H1 (cell line): ENCODE measurements at regions not wholly inside any gene's neighbourhood (a gene's known extent, or its start where the extent isn't known, plus 50 kb on each side); places are given as distances from the start of the nearest gene placed in this dataset.

Experiments used
- CTCF ChIA-PET: fragments of 300-600 bp; sonication (Branson Sonifier 250); formaldehyde crosslinking; loops from one replicate; lab custom pipeline; 2021; ENCODE audit not compliant: partially characterized antibody; lab: Charles Lee
- POLR2A ChIA-PET: fragments of 300-600 bp; sonication (Branson Sonifier 250); formaldehyde crosslinking; loops from one replicate; lab custom pipeline; 2021; ENCODE audit warnings: inconsistent platforms; ENCODE audit not compliant: partially characterized antibody; lab: Charles Lee
- DNase-seq, 2 experiments: peaks; one replicate each; pipeline versions ENCODE4 v3.0.0 to v3.0.0-alpha.2; 2010 to 2022; ENCODE audit warnings: low spot score in 2 of 2, low read depth in 1 of 2, mixed read lengths in 1 of 2
- FAIRE-seq: peaks from 2 replicates; lab custom pipeline; 2011; peaks lifted over from hg19 to GRCh38; lab: Jason Lieb, UNC
- H2AFZ ChIP-seq: 2 replicates; pipeline ENCODE4 v1.8.1; 2012; ENCODE audit warnings: low read length, inconsistent platforms
- H2AK5ac ChIP-seq: 2 replicates; pipeline ENCODE4 v1.6.1; 2013; ENCODE audit warnings: low read depth, low read length
- H2BK120ac ChIP-seq: replicated peaks from 2 replicates; pipeline ENCODE3; 2013; ENCODE audit warnings: low read depth, low read length, inconsistent platforms
- H2BK12ac ChIP-seq: 2 replicates; pipeline ENCODE4 v1.6.1; 2013; ENCODE audit warnings: low read depth, low read length
- H2BK15ac ChIP-seq: 2 replicates; pipeline ENCODE4 v1.6.1; 2013; ENCODE audit warnings: low read length
- H2BK20ac ChIP-seq: 2 replicates; pipeline ENCODE4 v1.6.1; 2013; ENCODE audit warnings: low read length
- H2BK5ac ChIP-seq: 2 replicates; pipeline ENCODE4 v1.6.1; 2013; ENCODE audit warnings: low read depth, low read length
- H3K14ac ChIP-seq: 2 replicates; pipeline ENCODE4 v1.6.1; 2013; ENCODE audit warnings: inconsistent platforms; ENCODE audit not compliant: insufficient read length
- H3K18ac ChIP-seq: 2 replicates; pipeline ENCODE4 v1.6.1; 2013; ENCODE audit warnings: low read length; ENCODE audit errors: extremely low read depth
- H3K23ac ChIP-seq: 2 replicates; pipeline ENCODE4 v1.6.1; 2013; ENCODE audit warnings: inconsistent platforms; ENCODE audit not compliant: insufficient read length
- H3K23me2 ChIP-seq: 2 replicates; pipeline ENCODE4 v1.6.1; 2013; ENCODE audit warnings: low read depth, low read length
- H3K27ac ChIP-seq: 2 replicates; pipeline ENCODE4 v1.6.1; 2011; ENCODE audit warnings: low read depth, low read length, inconsistent platforms
- H3K27me3 ChIP-seq, 4 experiments: replicated peaks in 1 of 4; 1 replicate in 1 of 4; 2 replicates in 3 of 4; pipeline versions ENCODE4 v1.6.1 to v1.8.1; 2011 to 2013; ENCODE audit warnings: low read length in 3 of 4, mild to moderate bottlenecking in 3 of 4, inconsistent platforms in 2 of 4, mixed read lengths in 2 of 4, moderate library complexity in 1 of 4; ENCODE audit not compliant: control insufficient read depth in 3 of 4, insufficient read depth in 3 of 4; ENCODE audit errors: extremely low read depth in 1 of 4
- H3K36me3 ChIP-seq, 4 experiments: 2 replicates each; pipeline versions ENCODE4 v1.6.1 to v1.8.1; 2011 to 2013; ENCODE audit warnings: mild to moderate bottlenecking in 4 of 4, low read length in 3 of 4, moderate library complexity in 2 of 4, control low read depth in 1 of 4, inconsistent platforms in 1 of 4; ENCODE audit not compliant: insufficient read depth in 4 of 4, control insufficient read depth in 2 of 4
- H3K4ac ChIP-seq: replicated peaks from 2 replicates; pipeline ENCODE3; 2013; ENCODE audit warnings: low read length, low read depth, mixed read lengths, inconsistent platforms; ENCODE audit not compliant: insufficient read length
- H3K4me1 ChIP-seq, 4 experiments: replicated peaks in 1 of 4; 1 replicate in 1 of 4; 2 replicates in 3 of 4; pipeline versions ENCODE4 v1.6.1 to v1.8.1; 2011 to 2013; ENCODE audit warnings: low read length in 3 of 4, inconsistent platforms in 2 of 4, mixed read lengths in 1 of 4; ENCODE audit not compliant: insufficient read depth in 4 of 4, control insufficient read depth in 3 of 4
- H3K4me2 ChIP-seq, 2 experiments: 2 replicates each; pipeline versions ENCODE4 v1.6.1 to v1.8.1; 2011 to 2013; ENCODE audit warnings: low read depth in 2 of 2, low read length in 2 of 2, control low read depth in 1 of 2, inconsistent platforms in 1 of 2, mild to moderate bottlenecking in 1 of 2; ENCODE audit not compliant: insufficient read depth in 1 of 2
- H3K4me3 ChIP-seq, 4 experiments: fragments of 200-600, 300-600 bp in 1 of 4; sonication (generic), shearing (Covaris generic), sonication (Bioruptor Twin) in 1 of 4; 2 replicates each; pipeline versions ENCODE4 v1.5.1 to v1.8.1; 2011 to 2016; ENCODE audit warnings: low read length in 4 of 4, low read depth in 3 of 4, control low read depth in 2 of 4, inconsistent platforms in 2 of 4, mild to moderate bottlenecking in 2 of 4, mixed read lengths in 1 of 4, moderate library complexity in 1 of 4; ENCODE audit not compliant: insufficient read depth in 2 of 4; ENCODE audit errors: extremely low read depth in 1 of 4
- H3K56ac ChIP-seq: replicated peaks from 2 replicates; pipeline ENCODE3; 2013; ENCODE audit warnings: low read depth, mild to moderate bottlenecking, mixed read lengths, low read length, inconsistent platforms; ENCODE audit not compliant: insufficient read length
- H3K79me1 ChIP-seq: 2 replicates; pipeline ENCODE4 v1.6.1; 2013; ENCODE audit warnings: low read depth, low read length, control low read depth
- H3K79me2 ChIP-seq, 2 experiments: 2 replicates each; pipeline versions ENCODE4 v1.6.1 to v1.8.1; 2012 to 2013; ENCODE audit warnings: low read length in 2 of 2, mild to moderate bottlenecking in 2 of 2, inconsistent platforms in 1 of 2; ENCODE audit not compliant: insufficient read depth in 2 of 2, control insufficient read depth in 1 of 2
- H3K9ac ChIP-seq, 4 experiments: replicated peaks in 1 of 4; 1 replicate in 1 of 4; 2 replicates in 3 of 4; pipeline versions ENCODE4 v1.6.1 to v1.8.1; 2011 to 2013; ENCODE audit warnings: low read depth in 3 of 4, low read length in 3 of 4, control low read depth in 2 of 4, mild to moderate bottlenecking in 2 of 4, moderate library complexity in 2 of 4, inconsistent platforms in 1 of 4; ENCODE audit errors: extremely low read depth in 1 of 4
- H3K9me3 ChIP-seq, 2 experiments: 2 replicates each; pipeline versions ENCODE4 v1.6.1 to v1.8.1; 2012 to 2013; ENCODE audit warnings: mild to moderate bottlenecking in 2 of 2, moderate library complexity in 2 of 2, control low read depth in 1 of 2, inconsistent platforms in 1 of 2, low read depth in 1 of 2, low read length in 1 of 2, mixed read lengths in 1 of 2; ENCODE audit not compliant: insufficient read depth in 2 of 2
- H4K20me1 ChIP-seq, 2 experiments: replicated peaks in 1 of 2; 2 replicates each; pipeline versions ENCODE3 to v1.8.1; 2011 to 2013; ENCODE audit warnings: inconsistent platforms in 2 of 2, low read length in 2 of 2, mild to moderate bottlenecking in 1 of 2; ENCODE audit not compliant: insufficient read depth in 2 of 2, control insufficient read depth in 1 of 2
- H4K5ac ChIP-seq: 2 replicates; pipeline ENCODE4 v1.6.1; 2013; ENCODE audit warnings: low read length, low read depth, mixed read lengths, inconsistent platforms; ENCODE audit not compliant: insufficient read length
- H4K8ac ChIP-seq: 2 replicates; pipeline ENCODE4 v1.8.0; 2013; ENCODE audit warnings: mild to moderate bottlenecking, moderate library complexity, low read length, inconsistent platforms; ENCODE audit not compliant: insufficient read depth; ENCODE audit errors: extremely low read depth
- H4K91ac ChIP-seq: replicated peaks from 2 replicates; pipeline ENCODE3; 2013; ENCODE audit warnings: low read length, mixed read lengths, inconsistent platforms; ENCODE audit not compliant: insufficient read length
- FOSL1 ChIP-seq: IDR thresholded peaks from 2 replicates; pipeline ENCODE4 v1.6.1; 2011; ENCODE audit warnings: mild to moderate bottlenecking, low read depth, low read length, moderate library complexity; ENCODE audit not compliant: insufficient read depth
- GTF2F1 ChIP-seq: IDR thresholded peaks from 2 replicates; pipeline ENCODE4 v1.6.1; 2012; ENCODE audit warnings: low read depth, low read length, improper control_type of control experiment, borderline replicate concordance
- RBBP5 ChIP-seq: IDR thresholded peaks from 2 replicates; pipeline ENCODE4 v1.7.1; 2012; ENCODE audit warnings: low read depth, mild to moderate bottlenecking, inconsistent platforms, low read length, moderate library complexity, borderline replicate concordance
- SP1 ChIP-seq: IDR thresholded peaks from 2 replicates; pipeline ENCODE4 v1.6.1; 2011; ENCODE audit warnings: low read depth, low read length

- Histone ChIP-seq H3K27me3 (no peaks in the 10 kb centered on the region), H3K23ac (no peak overlapping the region), H4K8ac (no peak overlapping the region), H2BK15ac (no peak overlapping the region), H3K36me3 (no peaks in the 10 kb centered on the region), H3K9me3 (no peaks in the 10 kb centered on the region), H3K4me3 (no peak overlapping the region), H2BK12ac (no peak overlapping the region), H3K56ac (no peak overlapping the region), H3K9ac (no peak overlapping the region), H4K91ac (no peak overlapping the region), H2AK5ac (no peak overlapping the region), H3K79me2 (no peaks in the 10 kb centered on the region), H3K18ac (no peak overlapping the region), H4K5ac (no peak overlapping the region), H3K14ac (no peak overlapping the region), H2BK20ac (no peak overlapping the region), H3K4ac (no peak overlapping the region), H3K27ac (no peak overlapping the region), H3K79me1 (no peaks in the 10 kb centered on the region), H2BK120ac (no peak overlapping the region), H4K20me1 (no peaks in the 10 kb centered on the region), H3K4me1 (no peaks in the 10 kb centered on the region), H2AFZ (no peak overlapping the region), H3K4me2 (no peak overlapping the region), H2BK5ac (no peak overlapping the region), H3K23me2 (no peaks in the 10 kb centered on the region; the same call in 1 of the 2 replicates)
- ChIA-PET POLR2A (no interaction called here), CTCF (interaction anchor here (1.0 to 1.4 kb wide), 3 partner anchors 47 to 126 kb away, joined by 3 to 6 read pairs (median 3); no protein-coding TSS in a partner anchor)
- DNase-seq (no peak), FAIRE-seq (no peak)
- TF ChIP-seq SP1: no peak
- TF ChIP-seq FOSL1: no peak
- no peak for TF ChIP-seq GTF2F1
- no peak for TF ChIP-seq RBBP5
Measured at GRCh38 chr10:62562795-62563194, 188.6 kb downstream of the ZNF365 start.
